ENCODE measurements at regions not wholly inside any gene's neighbourhood (a gene's known extent, or its start where the extent isn't known, plus 50 kb on each side); places are given as distances from the start of the nearest gene placed in this dataset.
A peak's percentile ranks its signal among the peaks of the same experiment; 100 is the strongest.

DNA sequence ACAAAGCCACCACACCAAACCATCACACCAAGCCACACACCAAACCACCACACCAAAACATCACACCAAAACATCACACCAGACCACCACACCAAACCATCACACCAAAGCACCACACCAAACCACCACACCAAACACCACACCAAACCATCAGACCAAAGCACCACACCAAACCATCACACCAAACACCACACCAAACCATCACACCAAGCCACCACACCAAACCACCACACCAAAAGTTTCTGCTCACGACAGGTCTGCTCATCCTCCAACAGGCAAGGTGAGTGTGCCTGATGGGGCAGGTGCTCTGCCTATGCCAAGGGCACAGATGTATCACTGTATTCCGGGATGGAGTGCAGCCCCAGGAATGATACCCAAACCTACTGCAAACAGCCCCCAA is 87.9 kb upstream of the FSTL4 start:
- FAIRE-seq: no peak
- DNase-seq (ENCODE audit: extremely low spot score, insufficient read length, low read depth): no peak

DNA sequence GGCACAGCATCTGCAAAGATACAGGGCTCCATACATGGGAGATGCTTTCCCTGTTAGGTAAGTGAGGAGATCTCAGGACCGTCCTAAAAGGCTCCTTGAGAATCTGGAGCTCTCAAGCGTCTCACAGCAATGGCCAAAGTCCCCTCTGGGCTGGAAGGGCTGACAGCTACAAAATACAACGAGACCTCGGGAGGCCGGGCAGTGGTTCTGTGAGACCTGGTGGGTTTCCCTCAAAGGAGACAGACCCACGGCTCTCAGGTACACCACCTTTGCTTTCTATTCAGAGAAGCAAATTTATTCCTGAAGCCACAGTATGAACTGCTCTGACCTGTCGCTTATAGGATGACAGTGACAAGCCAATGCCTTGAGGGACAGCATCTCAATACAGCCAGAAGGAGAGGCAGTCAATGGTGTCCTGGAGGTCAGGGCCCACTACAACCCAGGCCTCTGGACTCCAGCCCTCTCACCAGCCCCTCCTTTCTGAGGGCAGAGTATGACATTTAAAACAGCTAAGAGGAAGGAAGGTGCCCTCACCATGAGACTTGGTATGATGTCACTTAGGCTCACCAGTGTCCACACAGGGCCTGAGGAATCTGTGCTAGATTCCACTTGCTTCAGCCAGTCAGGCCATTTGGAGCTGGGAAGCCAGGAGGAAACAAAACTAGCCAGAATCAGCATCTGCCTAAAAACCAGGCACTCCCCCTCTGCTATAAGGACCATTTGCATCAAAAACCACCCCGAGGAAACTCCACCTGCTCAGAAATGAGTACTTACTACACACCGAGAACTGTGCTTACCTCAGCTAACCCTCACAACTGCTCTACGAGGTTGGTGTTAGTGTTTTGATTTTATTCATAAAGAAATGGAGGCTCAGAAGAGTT is 86.5 kb upstream of the FSTL4 start:
- DNase-seq (ENCODE audit: extremely low spot score, insufficient read length, low read depth) (peak; percentile 12), FAIRE-seq (peak; percentile 15)

DNA sequence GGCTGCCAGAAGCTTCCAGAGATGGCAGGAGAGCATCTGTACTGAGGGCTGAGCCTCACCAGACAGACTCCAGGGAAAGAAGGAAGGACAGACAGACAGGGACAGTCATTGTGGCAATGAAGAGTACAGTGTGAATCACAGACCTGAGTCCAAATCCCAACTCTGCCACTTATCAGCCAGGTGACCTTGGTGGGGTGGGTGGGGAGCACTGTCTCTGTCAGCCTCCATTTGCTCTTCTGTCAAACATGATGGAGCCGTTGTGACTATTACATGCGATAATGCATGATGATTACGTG is 85.9 kb upstream of the FSTL4 start:
- DNase-seq (ENCODE audit: extremely low spot score, insufficient read length, low read depth) (no peak), FAIRE-seq (no peak)

DNA sequence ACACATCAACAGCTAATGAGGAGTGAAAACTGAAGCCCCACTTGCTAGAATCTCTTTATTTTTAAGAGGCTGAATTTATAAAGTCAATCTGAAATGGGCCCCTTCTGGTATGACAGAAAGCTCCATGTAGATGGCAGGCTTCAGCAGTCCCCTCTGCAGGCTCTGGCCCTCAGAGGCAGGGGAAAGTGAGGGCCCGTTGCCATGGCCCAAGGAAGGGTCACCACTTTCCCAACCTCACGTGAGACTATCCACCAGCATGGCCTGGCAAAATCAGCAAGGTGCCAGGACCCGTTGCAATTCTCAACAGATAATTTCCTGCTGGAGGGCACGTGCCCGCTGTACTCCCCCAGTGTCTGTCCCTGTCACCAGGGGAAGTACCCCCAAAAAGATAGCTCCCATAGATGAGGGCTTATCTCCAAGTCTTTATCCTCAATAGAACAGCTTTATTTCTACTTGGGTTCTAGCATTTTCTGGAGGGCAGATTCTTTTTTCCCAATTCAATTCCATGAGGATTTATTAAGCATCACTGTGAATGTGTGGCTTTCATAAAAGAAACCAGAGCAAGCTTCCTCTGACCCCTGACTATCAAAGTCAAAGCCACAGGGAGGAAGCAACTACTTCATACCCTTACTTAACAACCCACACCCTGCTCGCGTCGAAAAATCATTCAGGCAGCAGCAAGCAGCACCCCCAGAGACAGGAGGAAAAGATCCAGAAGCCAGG is 85.4 kb upstream of the FSTL4 start:
- no peak for DNase-seq (ENCODE audit: extremely low spot score, insufficient read length, low read depth)
- no peak for FAIRE-seq

DNA sequence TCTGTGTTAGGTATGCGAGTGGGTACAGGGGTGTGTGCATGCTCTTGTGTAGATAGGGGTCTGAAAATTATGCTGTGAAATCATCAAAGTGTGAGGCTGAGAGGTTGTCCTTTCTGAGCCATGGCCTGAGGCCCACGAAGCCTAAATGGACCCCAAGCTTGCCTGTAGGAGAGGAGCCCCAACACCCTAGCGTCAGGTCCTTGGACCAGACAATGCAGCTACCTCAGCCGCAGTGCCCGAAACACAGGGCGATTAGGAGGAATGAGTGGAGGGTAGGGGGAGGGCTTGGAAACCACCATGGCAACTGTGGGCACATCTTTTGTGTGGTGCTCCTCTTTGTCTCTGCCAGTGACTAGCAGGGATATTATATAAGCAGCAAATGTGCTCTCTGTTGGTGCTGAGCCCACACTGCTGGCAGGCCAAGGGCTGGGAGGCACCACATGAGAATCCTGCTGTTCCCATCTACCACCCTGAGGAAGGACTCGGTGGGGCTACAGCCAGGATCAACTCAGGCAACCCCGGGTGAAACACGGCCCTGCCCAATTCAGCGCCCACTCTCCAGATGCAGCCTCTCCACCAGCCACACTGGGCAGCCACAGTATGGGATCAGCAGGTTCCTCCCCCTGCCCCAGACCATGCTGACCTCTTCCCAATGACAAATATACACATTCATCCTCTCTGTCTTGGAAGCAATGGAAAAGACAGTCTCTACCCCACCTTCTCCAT is 84.6 kb upstream of the FSTL4 start:
- FAIRE-seq (no peak), DNase-seq (ENCODE audit: extremely low spot score, insufficient read length, low read depth) (no peak)

DNA sequence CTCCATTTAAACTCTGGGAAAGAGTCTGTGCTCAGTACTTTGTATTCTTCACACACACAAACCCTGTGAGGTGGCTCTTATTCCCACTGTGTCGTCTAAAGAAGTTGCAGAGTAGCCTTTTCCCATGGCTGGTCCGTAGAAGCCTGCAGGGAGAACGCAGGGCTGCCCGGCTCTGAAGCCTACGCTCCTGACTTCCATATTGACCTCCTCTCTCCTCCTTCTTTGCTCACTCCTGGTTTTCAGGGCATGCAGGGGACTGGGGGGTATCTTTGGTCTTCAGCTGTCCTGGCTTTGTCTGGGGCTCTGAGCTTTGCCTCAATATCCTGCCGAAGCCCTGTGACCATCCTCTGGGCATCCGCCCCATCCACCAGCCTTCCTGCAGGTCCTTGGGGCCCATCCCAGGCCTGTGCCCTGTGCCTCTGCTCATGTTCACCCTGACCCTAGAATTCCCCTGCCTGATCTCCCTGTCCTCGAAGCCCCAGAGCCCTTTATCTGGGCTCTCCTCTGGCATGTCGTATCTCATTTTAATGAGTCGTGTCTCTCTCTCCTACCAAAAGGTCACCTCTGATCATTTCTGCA is 83.8 kb upstream of the FSTL4 start:
- no peak for FAIRE-seq
- no peak for DNase-seq (ENCODE audit: extremely low spot score, insufficient read length, low read depth)

DNA sequence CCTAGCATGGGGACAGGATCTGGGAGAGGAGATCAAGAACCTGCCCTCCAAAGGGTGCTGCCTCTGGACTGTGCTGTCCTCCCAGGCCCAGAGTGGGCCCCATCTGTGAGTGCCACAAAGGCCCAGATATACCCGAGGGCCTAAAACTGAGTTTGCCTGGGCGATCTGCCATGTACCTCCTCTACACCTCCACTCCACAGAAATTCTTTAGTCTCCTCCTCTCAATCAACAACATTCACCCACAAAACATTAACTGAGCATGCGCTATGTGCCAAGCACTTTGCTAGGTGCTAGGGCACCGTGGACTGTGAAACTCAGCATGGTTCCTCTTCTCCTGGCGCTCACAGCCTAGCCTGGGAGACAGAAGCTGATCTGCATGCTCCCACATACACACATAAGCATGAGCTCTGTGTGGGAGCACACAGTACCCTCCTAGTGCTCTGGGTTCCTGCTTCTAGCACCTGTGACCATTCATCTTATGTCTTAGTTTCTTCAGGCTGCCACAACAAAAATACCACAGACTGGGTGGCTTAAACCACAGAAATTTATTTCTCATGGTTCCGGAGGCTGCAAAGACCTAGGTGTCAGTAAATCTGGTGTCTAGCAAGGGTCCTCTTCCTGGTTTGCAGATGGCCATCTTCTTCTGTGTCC is 82.0 kb upstream of the FSTL4 start:
- DNase-seq (ENCODE audit: extremely low spot score, insufficient read length, low read depth): no peak
- FAIRE-seq: no peak

DNA sequence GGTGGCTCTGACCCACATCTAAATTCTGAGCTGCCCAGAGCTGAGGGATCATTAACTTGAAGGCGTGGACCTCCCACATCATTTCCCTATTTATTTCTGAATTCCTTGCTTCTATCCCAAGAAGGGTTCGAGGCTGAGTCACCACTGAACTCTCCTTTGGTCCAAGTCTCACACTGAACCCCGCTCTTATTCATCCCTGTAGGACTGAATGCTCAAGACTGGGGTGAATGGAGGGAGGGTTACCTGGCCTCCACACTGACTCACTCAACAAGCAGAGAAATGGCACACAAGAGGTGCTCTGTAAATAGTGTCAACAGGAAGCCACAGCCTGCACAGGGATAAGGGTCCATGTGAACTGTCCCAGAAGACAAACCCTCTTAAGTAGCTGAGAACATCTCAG is 79.1 kb upstream of the FSTL4 start:
- no peak for FAIRE-seq
- DNase-seq (ENCODE audit: extremely low spot score, insufficient read length, low read depth): no peak

DNA sequence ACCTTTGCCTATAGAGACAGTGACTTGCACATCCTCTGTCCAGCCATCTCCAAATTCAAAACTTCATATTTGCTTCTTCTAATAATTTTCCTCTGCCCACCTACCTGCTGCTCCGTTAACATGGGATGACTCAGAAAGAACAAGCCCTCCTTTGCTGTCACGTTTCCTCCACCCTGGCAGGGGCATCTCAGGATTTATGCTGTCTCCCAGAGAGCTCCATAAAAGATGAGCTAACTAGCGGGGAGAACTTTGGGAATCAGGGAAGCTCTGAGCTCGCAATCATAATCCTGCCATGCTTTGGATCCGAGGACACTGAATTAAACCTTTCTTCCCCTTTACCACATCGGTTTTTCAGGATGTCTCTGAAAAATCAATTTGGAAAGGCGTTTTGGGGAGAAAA is 78.4 kb upstream of the FSTL4 start:
- FAIRE-seq (no peak), DNase-seq (ENCODE audit: extremely low spot score, insufficient read length, low read depth) (no peak)

DNA sequence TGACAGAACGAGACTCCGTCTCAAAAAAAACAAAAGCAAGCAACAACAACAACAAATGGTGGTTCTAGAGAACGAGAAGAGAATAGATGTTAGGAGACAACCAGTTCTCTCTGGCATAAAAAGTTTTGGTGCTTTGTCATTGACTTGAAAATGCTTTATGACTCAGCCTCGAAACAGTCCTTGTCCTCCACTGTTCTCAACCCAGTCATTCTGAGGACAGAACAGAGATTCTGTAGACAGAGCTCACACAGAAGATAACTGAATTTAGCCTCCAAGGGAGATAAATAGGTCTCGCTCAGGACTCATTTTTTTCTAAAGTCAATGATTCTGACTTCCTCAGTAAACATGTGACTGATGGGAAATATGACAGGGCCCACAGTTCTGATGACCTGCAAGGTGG is 76.0 kb upstream of the FSTL4 start:
- no peak for DNase-seq (ENCODE audit: extremely low spot score, insufficient read length, low read depth)
- no peak for FAIRE-seq

DNA sequence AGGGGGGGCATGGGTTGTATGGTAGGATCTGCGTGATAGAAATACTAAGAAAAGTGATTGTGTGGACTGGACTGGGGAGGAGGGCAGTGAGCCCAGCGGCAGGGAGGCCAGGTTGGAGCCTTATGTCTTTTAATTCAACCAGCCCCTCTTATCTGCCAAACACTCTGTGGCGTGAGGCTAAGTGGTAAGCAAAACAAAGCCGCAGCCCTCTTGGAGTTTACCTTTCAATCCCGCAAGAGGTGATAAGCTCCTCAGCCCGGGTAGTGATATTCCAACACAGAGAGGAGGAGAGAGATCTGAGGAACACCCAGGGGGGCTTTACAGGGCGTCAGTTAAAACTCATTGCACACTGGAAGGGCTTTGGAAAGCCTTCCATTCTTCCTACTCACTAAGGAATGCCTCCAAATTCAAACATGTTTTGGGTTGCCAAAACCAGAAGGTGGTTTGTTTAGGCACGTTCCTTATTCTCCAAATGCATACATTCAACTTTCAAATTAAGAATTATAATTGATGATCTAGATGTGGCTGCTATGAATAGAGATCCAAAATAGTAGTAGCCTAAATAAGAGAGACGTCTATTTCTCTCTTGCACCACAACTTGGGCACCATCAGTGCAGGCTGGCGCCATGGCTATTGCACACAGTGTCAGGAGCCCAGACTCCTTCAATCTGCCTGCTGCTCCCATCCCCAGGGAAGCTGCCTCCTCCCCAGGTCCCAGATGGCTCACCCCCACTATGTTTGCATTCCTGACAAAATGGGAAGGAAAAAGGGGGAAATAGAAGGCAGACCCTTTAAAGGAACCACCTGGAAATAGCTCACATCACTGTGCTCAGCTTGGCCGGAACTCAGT is 75.1 kb upstream of the FSTL4 start:
- DNase-seq (ENCODE audit: extremely low spot score, insufficient read length, low read depth) (no peak), FAIRE-seq (no peak)

DNA sequence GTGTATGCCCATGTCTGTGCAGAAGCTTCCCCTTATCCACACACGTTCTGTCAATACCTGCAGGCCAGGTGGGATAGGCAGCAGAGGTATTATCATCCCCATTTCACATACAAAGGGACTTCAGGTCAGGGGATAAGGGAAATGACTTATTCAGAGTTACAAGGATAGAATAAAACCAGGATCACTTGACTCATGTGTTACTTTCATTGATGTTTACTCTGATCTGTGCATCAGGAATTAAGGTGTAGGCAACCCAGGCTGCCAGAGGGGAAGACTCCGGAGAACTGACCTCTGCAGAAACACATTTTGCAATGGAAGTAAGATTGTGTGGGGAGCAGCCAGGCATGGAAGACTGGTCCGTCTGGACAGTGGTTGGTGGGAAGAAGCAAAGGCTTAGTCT is 74.2 kb upstream of the FSTL4 start:
- no peak for FAIRE-seq
- DNase-seq (ENCODE audit: extremely low spot score, insufficient read length, low read depth): no peak

DNA sequence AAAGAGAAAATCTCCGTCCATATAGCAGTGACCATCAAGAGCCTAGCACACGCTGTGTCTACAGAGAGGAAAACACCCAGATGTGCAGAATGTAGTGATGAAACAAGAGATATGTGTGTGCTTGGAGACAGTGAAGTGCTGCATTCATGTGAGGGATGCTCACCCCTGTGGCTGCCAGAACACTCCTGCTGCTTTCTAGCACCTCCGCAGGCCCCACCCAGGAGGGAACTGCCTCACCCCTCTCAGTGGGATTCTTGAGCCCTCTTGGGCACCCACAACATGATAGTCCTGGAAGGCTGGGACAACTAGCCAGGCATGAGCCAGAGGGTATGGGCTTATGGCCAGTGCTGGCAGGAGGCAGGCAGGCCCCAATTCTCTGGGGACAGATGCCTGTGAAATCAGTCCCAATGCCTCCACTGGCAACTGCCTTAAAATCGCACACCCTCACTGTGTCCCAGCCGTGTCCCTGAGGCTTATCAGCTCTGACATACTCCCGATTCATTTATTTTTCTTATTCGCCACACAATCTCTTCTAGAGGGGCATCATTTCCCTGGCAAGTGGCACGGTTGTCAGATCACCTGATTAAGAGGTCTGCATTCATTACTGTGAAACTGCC is 73.2 kb upstream of the FSTL4 start:
- FAIRE-seq: no peak

DNA sequence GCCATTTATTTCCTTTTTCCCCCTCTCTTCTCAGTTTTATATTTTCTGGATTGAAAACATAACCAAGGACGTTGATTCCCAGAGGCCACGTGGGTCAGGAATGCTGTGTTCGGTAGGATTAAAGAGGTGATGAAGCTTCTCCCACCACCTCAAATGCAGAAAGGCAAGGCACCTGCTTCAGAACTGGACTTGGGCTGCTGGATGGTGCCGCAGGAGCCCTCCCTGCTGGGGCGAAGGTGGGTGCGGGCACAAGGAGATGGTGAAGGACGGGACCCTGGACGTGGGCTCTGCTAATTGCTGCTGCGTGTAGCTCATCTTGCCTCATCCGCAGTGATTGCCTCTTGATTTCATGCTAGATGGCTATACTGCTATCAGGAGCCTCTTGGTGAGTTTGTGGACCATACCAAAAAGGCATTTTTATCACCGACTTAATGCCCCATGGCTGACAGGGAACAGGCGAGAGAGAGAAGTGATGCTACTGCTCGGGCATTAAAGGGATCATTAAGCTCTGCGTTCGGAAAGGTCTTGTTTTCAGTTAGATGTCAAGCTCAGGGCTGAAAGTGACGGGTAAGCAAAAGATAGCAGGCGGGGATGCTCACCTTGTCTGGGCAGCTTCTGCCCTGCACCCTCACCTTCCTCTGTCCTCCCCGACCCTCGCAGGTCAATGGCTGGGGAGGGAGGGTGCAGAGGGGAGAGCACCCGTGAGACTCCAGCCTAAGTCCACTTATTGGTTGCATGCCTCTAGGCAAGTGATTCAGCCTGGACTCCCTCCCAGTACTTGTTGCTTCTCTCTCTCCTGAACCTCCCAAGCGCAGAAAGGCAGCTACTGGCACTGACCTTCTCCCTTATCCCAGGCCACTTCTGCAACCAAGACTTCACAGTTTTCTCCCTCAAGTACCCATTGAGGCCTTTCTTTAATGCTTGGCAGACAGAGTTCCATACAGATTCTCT is 71.6 kb upstream of the FSTL4 start:
- FAIRE-seq (no peak), DNase-seq (ENCODE audit: extremely low spot score, insufficient read length, low read depth) (no peak)

More for the DNA sequence above, 73.2 kb upstream of the FSTL4 start:
- no peak for DNase-seq (ENCODE audit: extremely low spot score, insufficient read length, low read depth)

DNA sequence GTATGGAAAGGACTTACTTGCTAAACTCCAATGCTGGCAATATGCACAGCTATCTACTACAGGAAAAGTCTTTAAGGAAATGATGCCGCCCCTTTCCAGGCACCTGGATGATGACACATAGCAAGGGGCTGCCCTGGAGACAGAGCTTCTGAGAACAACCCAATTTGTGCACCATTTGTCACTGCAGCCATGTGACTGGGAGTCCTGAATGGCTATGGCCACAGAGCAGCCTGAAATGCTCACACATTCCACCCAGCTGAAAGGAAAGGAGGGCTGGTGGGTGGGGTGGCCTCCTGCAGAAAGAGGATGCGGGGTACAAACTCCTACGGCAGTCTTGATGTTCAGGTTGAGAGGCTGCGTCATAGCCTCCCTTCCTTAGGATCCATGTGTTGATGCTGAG is 70.1 kb upstream of the FSTL4 start:
- DNase-seq (ENCODE audit: extremely low spot score, insufficient read length, low read depth) (no peak), FAIRE-seq (no peak)

DNA sequence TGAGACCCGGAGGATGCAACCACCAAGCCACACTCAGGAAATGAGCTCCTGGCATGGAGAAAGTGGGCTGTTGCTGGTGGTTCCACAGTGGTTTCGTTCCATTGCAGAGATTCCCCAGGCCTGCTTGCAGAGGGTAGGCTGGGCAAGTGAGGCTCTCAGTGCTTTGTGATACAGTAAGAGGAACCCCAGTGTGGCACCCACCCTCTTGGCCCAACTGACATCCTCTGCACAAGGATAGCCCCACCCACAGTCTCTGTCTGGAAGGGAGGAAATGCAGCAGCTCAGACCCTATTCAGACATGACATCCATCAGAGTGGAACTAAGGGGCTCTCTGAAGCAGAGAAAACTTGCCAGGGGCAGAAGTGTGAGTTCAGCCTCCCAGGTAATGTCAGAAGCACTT is 69.6 kb upstream of the FSTL4 start:
- DNase-seq (ENCODE audit: extremely low spot score, insufficient read length, low read depth): no peak
- FAIRE-seq: no peak

DNA sequence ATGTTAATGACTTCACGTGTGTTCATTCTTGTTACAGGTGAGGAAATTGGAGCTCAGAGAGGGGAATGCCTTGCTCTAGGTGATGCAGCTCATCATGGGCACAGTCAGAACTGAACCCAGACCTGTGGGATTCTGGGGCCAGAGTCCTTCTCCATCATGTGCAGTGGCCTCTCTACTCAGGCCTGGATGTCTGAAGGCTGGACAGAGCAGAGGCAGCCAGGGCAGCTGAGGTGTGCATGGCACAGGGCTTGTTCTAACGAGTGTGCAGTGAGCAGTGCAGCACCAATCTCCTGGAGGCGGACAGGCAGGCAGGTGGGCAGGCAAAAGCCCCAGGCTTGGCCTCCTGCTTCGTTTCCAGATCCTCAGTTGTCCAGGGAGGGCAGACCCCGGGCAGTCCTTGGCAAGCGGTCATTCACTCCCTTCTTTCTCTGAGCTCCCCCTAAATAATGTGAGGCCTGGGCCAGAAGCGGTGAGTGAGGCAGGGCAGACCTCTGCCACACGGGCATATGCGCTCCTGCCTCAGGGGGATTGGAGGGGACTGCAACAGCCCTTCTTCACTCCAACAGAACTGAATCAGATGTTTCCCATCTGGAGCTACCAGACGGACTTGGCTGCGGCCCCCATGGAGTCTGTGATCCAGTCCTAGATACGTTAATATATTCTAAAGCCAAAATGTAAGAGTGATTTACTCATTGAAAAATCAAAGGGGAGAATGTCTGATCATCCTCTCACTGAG is 68.7 kb upstream of the FSTL4 start:
- DNase-seq (ENCODE audit: extremely low spot score, insufficient read length, low read depth) (no peak), FAIRE-seq (no peak)
